K562 (cell line): ENCODE measurements at regions not wholly inside any gene's neighbourhood (a gene's known extent, or its start where the extent isn't known, plus 50 kb on each side); places are given as distances from the start of the nearest gene placed in this dataset.

ENCODE experiments used
- ATAC-seq: fragments of 200-7000 bp; cut with Tn5 transposase; 3 replicates; pipeline ENCODE4 v1.9.1; 2020; ENCODE audit warnings: moderate library complexity
- BruUV-seq: library from RNA; stranded (reverse); fragments of 400-500 nt; replicated peaks from 2 replicates; lab custom pipeline; 2021; lab: Mats Ljungman, UMichigan
- CTCF ChIA-PET: fragments of 300-600 bp; formaldehyde crosslinking; extraction: SDS; loops from one replicate; lab custom pipeline; 2021; ENCODE audit warnings: low intra/inter-chr PET ratio; lab: Yijun Ruan, JAX
- POLR2A ChIA-PET: fragments of 300-600, 350-650 bp; sonication (Branson Sonifier 250); formaldehyde crosslinking; extraction: SDS; loops from one replicate; lab custom pipeline; 2021; ENCODE audit warnings: antibody characterized with exemption, inconsistent platforms; lab: Yijun Ruan, JAX
- DNase-seq, 4 experiments: peaks; one replicate each; pipeline versions ENCODE4 v3.0.0 to v3.0.0-alpha.2; 2011 to 2018; ENCODE audit warnings: low spot score in 3 of 4, mixed read lengths in 3 of 4; ENCODE audit errors: extremely low read depth in 1 of 4
- FAIRE-seq: peaks from 2 replicates; lab custom pipeline; 2011; peaks lifted over from hg19 to GRCh38; lab: Jason Lieb, UNC
- H2AFZ ChIP-seq: 2 replicates; pipeline ENCODE4 v1.6.0; 2011; ENCODE audit warnings: low read depth, low read length, control low read depth, inconsistent platforms
- H3K27ac ChIP-seq: fragments of 200-600 bp; 3 replicates; pipeline ENCODE4 v1.8.0; 2011; ENCODE audit warnings: low read depth, mild to moderate bottlenecking, control low read depth, inconsistent platforms, low read length, moderate library complexity, mixed read lengths; ENCODE audit errors: extremely low read depth
- H3K27me3 ChIP-seq, 2 experiments: fragments of 300-600 bp in 1 of 2; 2 replicates in 1 of 2; 3 replicates in 1 of 2; pipeline versions ENCODE4 v1.6.0 to v1.8.0; 2011; ENCODE audit warnings: inconsistent platforms in 2 of 2, low read length in 2 of 2, mild to moderate bottlenecking in 1 of 2, mixed read lengths in 1 of 2, moderate library complexity in 1 of 2; ENCODE audit not compliant: control insufficient read depth in 2 of 2, insufficient read depth in 2 of 2
- H3K36me3 ChIP-seq: fragments of 300-600 bp; 3 replicates; pipeline ENCODE4 v1.8.0; 2011; ENCODE audit warnings: mild to moderate bottlenecking, low read length, inconsistent platforms; ENCODE audit not compliant: control insufficient read depth, insufficient read depth
- H3K4me1 ChIP-seq, 2 experiments: fragments of 200-600 bp in 1 of 2; replicated peaks in 1 of 2; 2 replicates in 1 of 2; 3 replicates in 1 of 2; pipeline versions ENCODE4 v1.5.1 to v1.8.0; 2011; ENCODE audit warnings: inconsistent platforms in 2 of 2, low read length in 2 of 2, mild to moderate bottlenecking in 1 of 2, mixed read lengths in 1 of 2, moderate library complexity in 1 of 2; ENCODE audit not compliant: control insufficient read depth in 2 of 2, insufficient read depth in 2 of 2
- H3K4me2 ChIP-seq: 2 replicates; pipeline ENCODE4 v1.6.1; 2011; ENCODE audit warnings: low read length, control low read depth, inconsistent platforms, mixed read lengths; ENCODE audit not compliant: insufficient read depth
- H3K4me3 ChIP-seq: fragments of 200-600 bp; sonication (generic), shearing (Covaris generic); 2 replicates; pipeline ENCODE4 v1.5.1; 2016; ENCODE audit warnings: control low read depth, inconsistent platforms
- H3K79me2 ChIP-seq: fragments of 200-600 bp; 3 replicates; pipeline ENCODE4 v1.8.0; 2011; ENCODE audit warnings: low read length, inconsistent platforms; ENCODE audit not compliant: control insufficient read depth, insufficient read depth
- H3K9ac ChIP-seq, 2 experiments: 2 replicates each; pipeline versions ENCODE4 v1.6.0 to v1.6.1; 2011; ENCODE audit warnings: low read depth in 2 of 2, low read length in 2 of 2, control low read depth in 1 of 2, inconsistent platforms in 1 of 2, mild to moderate bottlenecking in 1 of 2, mixed read lengths in 1 of 2; ENCODE audit not compliant: insufficient read depth in 1 of 2
- H3K9me1 ChIP-seq: one replicate; pipeline ENCODE4 v1.6.0; 2011; ENCODE audit warnings: inconsistent platforms, mild to moderate bottlenecking, low read length, moderate library complexity; ENCODE audit not compliant: control insufficient read depth, insufficient read depth
- H3K9me3 ChIP-seq: replicated peaks from 2 replicates; pipeline ENCODE4 v1.5.1; 2011; ENCODE audit warnings: low read depth, low read length, inconsistent platforms; ENCODE audit not compliant: control insufficient read depth, insufficient read depth
- H4K20me1 ChIP-seq: replicated peaks from 2 replicates; pipeline ENCODE4 v1.6.1; 2011; ENCODE audit warnings: low read length, inconsistent platforms, mixed read lengths; ENCODE audit not compliant: control insufficient read depth, insufficient read depth
- CUX1 ChIP-seq: fragments of 200-800 bp; sonication (Bioruptor generic); IDR thresholded peaks from 2 replicates; pipeline ENCODE4 v1.6.1; 2016; ENCODE audit warnings: missing genetic modification characterization, missing compliant biosample characterization
- NCOA6 ChIP-seq: fragments of 450-650 bp; IDR thresholded peaks from 2 replicates; pipeline ENCODE4 v1.6.1; 2017; ENCODE audit warnings: mild to moderate bottlenecking
- SIRT6 ChIP-seq: IDR thresholded peaks from one replicate; pipeline ENCODE4 v1.6.1; 2012; ENCODE audit warnings: low read depth, mild to moderate bottlenecking, control low read depth, inconsistent platforms, low read length, moderate library complexity
- ZFP30 ChIP-seq: fragments of 250-450 bp; sonication (Bioruptor Pico); IDR thresholded peaks from 2 replicates; pipeline ENCODE4 v1.8.0; 2022; ENCODE audit warnings: moderate library complexity, mild to moderate bottlenecking, inconsistent platforms, borderline replicate concordance
- ZNF583 ChIP-seq: fragments of 250-450 bp; sonication (Bioruptor Pico); IDR thresholded peaks from 2 replicates; pipeline ENCODE4 v1.4.0; 2020
- ZNF707 ChIP-seq: fragments of 250-450 bp; sonication (Bioruptor Pico); conservative IDR thresholded peaks from 2 replicates; pipeline ENCODE4 v1.8.0; 2022; ENCODE audit warnings: inconsistent platforms, mild to moderate bottlenecking, moderate library complexity
- WGBS: fragments of 100-300 bp; shearing (Covaris generic); methylation state at CpG from one replicate; pipeline ENCODE4 v1.1.6; 2016; ENCODE audit warnings: low coverage, mixed read lengths; ENCODE audit not compliant: insufficient coverage; ENCODE audit errors: missing lambda C conversion rate; 5-methylcytosine and 5-hydroxymethylcytosine counted together
- in situ Hi-C: fragments of 300-500 bp; cut with MboI; formaldehyde crosslinking; loops from 4 replicates; pipeline ENCODE4 v1.15.0; 2018; ENCODE audit warnings: inconsistent platforms, mixed read lengths
- intact Hi-C: fragments of 100-400 bp; cut with micrococcal nuclease; formaldehyde crosslinking; loops from 2 replicates; pipeline ENCODE4 v1.14.2; 2022

- WGBS = 1% methylated on average over 8 of the region's 8 CpGs
- Histone ChIP-seq H3K4me3 (no peak overlapping the region), H3K79me2 (no peaks in the 10 kb centered on the region)
- TF ChIP-seq ZFP30 (CRISPR knock-in tag) = no peak
- TF ChIP-seq, all 486 proteins: peak for 0
- Histone ChIP-seq H3K4me2 (no peak overlapping the region), H3K9ac (no peak overlapping the region), H3K4me1 (no peaks in the 10 kb centered on the region), H3K27me3 (no peaks in the 10 kb centered on the region), H3K9me3 (no peaks in the 10 kb centered on the region), H3K9me1 (no peaks in the 10 kb centered on the region), H3K36me3 (no peaks in the 10 kb centered on the region), H4K20me1 (no peaks in the 10 kb centered on the region), H3K27ac (no peak overlapping the region), H2AFZ (no peak overlapping the region)
- no peak for DNase-seq
- intact Hi-C loops = no loop called here
- FAIRE-seq = no peak
- BruUV-seq = no TSS peak
- CTCF ChIA-PET = no interaction called here
- POLR2A ChIA-PET = interaction anchor here (0.6 kb wide), 1 partner anchor 17 kb away, joined by 3 read pairs; no protein-coding TSS in a partner anchor
- in situ Hi-C loops = no loop called here
- ATAC-seq = no peak
Measured at GRCh38 chr1:209341673-209342420, 241.7 kb upstream of the CAMK1G start.

GRCh38 chr1:209342441-209343175 is 240.9 kb upstream of the CAMK1G start:
- no peak for TF ChIP-seq ZNF707
- no peak for TF ChIP-seq CUX1
- TF ChIP-seq ZNF583 = no peak
- no peak for TF ChIP-seq NCOA6
- TF ChIP-seq SIRT6 = no peak

More at GRCh38 chr1:209342441-209343175, 240.9 kb upstream of the CAMK1G start:
- no peaks in the 10 kb centered on the region for H3K27me3 ChIP-seq
- ATAC-seq = no peak
- H3K4me2 ChIP-seq = no peak overlapping the region
- BruUV-seq = no TSS peak
- under 1% methylated on average over 9 of the region's 9 CpGs for WGBS
- H3K9me3 ChIP-seq = no peaks in the 10 kb centered on the region
- H3K27ac ChIP-seq = no peak overlapping the region
- H3K9ac ChIP-seq = no peak overlapping the region
- H3K9me1 ChIP-seq = no peaks in the 10 kb centered on the region
- no peaks in the 10 kb centered on the region for H3K79me2 ChIP-seq
- H4K20me1 ChIP-seq = no peaks in the 10 kb centered on the region
- POLR2A ChIA-PET = no interaction called here
- H2AFZ ChIP-seq = no peak overlapping the region
- H3K4me3 ChIP-seq = no peak overlapping the region
- DNase-seq = no peak
- H3K4me1 ChIP-seq = no peaks in the 10 kb centered on the region
- CTCF ChIA-PET = no interaction called here
- H3K36me3 ChIP-seq = no peaks in the 10 kb centered on the region
- intact Hi-C loops (no loop called here), in situ Hi-C loops (no loop called here)
- FAIRE-seq = no peak
